ENCODE measurements at regions not wholly inside any gene's neighbourhood (a gene's known extent, or its start where the extent isn't known, plus 50 kb on each side); places are given as distances from the start of the nearest gene placed in this dataset.
"Not testable (repeated sequence)": the region's sequence is repeated elsewhere in the genome, so short reads cannot be mapped to it uniquely, and the experiment has no call there.

- DNase-seq, result not testable (repeated sequence)
Measured at GRCh38 chr2:239817468-239818031, 207.6 kb downstream of the NDUFA10 start.

GRCh38 chr2:239816576-239817467, 208.3 kb downstream of the NDUFA10 start:
- no peak for DNase-seq

- no peak for DNase-seq
Measured at GRCh38 chr2:239815671-239816070, 209.5 kb downstream of the NDUFA10 start.

GRCh38 chr2:239814861-239815601, 210.1 kb downstream of the NDUFA10 start:
- no peak for DNase-seq

GRCh38 chr2:239814116-239814860, 210.9 kb downstream of the NDUFA10 start:
- DNase-seq, result no peak

GRCh38 chr2:239813261-239814115, 211.7 kb downstream of the NDUFA10 start:
- DNase-seq, result no peak

GRCh38 chr2:239811806-239812560, 213.2 kb downstream of the NDUFA10 start:
- DNase-seq, result no peak

GRCh38 chr2:239811111-239811781, 213.9 kb downstream of the NDUFA10 start:
- DNase-seq, result no peak

GRCh38 chr2:239809391-239809790, 215.8 kb downstream of the NDUFA10 start:
- no peak for DNase-seq

- no peak for DNase-seq
Measured at GRCh38 chr2:239807568-239807967, 217.6 kb downstream of the NDUFA10 start.

GRCh38 chr2:239806758-239807434, 218.2 kb downstream of the NDUFA10 start:
- DNase-seq, result no peak

- no peak for DNase-seq
Measured at GRCh38 chr2:239806276-239806675, 218.9 kb downstream of the NDUFA10 start.

- DNase-seq, result no peak
Measured at GRCh38 chr2:239805414-239805813, 219.7 kb downstream of the NDUFA10 start.

- DNase-seq, result no peak
Measured at GRCh38 chr2:239805043-239805329, 220.2 kb downstream of the NDUFA10 start.

- DNase-seq, result no peak
Measured at GRCh38 chr2:239804161-239805042, 220.7 kb downstream of the NDUFA10 start.

- DNase-seq, result no peak
Measured at GRCh38 chr2:239803766-239804115, 221.4 kb downstream of the NDUFA10 start.

GRCh38 chr2:239803102-239803765, 221.9 kb downstream of the NDUFA10 start:
- DNase-seq, result no peak

GRCh38 chr2:239802185-239802649, 222.9 kb downstream of the NDUFA10 start:
- DNase-seq, result no peak
